Right forelimb (tissue), 1 donor: ENCODE measurements at regions not wholly inside any gene's neighbourhood (a gene's known extent, or its start where the extent isn't known, plus 50 kb on each side); places are given as distances from the start of the nearest gene placed in this dataset.

Experiments
- DNase-seq: peaks from one replicate; pipeline ENCODE4 v3.0.0-alpha.2; 2018

GRCh38 chr2:215681799-215682596, 246.1 kb upstream of the FN1 start:
- no peak for DNase-seq

GRCh38 chr2:215680605-215681598, 245.0 kb upstream of the FN1 start:
- no peak for DNase-seq

GRCh38 chr2:215678094-215678493, 242.2 kb upstream of the FN1 start:
- no peak for DNase-seq

- no peak for DNase-seq
Observed at GRCh38 chr2:215677481-215677880, 241.6 kb upstream of the FN1 start.

DNA sequence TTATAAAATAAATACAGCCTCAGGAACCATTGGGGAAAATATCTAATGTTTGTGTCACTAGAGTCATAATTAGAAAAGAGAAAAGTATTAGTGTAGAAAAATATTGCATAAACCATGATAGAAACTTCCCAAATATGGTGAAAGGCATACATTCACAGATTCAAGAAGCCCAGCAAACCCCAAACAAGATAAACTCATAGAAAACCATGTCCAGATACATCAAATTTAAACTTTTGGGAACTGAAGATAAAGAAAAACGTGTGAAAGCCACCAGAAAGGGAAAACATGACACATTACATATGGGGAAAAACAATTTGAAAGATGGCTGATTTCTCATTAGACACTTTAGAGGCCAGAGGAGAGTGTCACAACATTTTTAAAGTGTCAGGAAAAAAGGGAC, 236.5 kb upstream of the FN1 start:
- no peak for DNase-seq

DNA sequence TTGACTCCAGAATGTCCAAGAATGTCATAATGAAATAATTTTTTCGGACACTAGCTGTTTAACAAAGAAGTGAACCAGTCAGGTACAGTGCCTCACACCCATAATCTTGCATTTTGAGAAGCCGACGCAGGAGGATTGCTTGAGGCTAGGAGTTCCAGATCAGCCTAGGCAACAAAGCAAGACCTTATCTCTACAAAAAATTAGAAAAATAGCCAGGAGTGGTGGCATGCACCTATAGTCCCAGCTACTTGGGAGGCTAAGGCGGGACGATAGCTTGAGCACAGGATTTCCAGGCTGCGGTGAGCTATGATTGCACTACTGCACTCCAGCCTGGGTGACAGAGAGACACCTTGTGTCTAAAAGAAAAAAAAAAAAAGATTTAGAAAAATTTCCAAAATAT, 235.8 kb upstream of the FN1 start:
- DNase-seq, result no peak

DNA sequence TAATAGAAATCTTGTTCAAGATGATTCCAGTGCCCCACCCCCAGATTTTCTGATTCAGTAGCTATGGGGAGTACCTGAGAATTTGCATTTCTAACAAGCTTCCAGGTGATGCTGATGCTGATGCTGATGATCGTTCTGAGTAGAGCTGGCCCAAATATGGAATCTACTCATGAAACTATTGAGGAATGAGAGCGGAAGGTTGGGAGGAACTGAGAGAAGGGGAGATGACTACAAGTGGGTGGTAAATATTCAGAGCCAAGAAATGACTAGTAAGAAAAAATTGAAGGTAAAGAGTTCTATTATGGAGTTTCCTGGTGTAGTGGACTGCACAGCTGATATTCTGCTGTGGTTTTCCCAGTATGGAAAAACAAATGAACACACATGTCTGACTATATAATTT, 235.4 kb upstream of the FN1 start:
- DNase-seq, result no peak

DNA sequence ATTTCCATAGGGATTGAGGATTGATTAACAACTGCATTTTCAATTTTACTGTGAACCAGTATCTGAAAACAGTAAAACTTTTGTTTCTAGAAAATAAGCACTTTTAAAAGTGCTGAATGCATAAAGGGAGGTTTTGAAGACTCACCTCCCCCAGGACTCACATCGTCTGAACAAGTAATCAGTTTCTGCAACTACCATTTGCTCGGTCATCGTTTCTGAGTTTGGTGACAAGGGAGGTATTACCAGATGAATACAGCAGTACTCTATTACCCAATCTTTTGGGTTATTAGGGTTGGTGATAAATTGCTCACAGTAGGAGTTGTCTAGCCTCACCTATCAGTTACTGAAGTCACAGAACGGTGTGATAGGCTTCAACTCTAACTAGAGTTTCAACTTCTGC, 234.5 kb upstream of the FN1 start:
- no peak for DNase-seq

GRCh38 chr2:215668378-215668775, 232.5 kb upstream of the FN1 start:
- DNase-seq, result no peak

GRCh38 chr2:215667585-215668377, 231.9 kb upstream of the FN1 start:
- no peak for DNase-seq

DNA sequence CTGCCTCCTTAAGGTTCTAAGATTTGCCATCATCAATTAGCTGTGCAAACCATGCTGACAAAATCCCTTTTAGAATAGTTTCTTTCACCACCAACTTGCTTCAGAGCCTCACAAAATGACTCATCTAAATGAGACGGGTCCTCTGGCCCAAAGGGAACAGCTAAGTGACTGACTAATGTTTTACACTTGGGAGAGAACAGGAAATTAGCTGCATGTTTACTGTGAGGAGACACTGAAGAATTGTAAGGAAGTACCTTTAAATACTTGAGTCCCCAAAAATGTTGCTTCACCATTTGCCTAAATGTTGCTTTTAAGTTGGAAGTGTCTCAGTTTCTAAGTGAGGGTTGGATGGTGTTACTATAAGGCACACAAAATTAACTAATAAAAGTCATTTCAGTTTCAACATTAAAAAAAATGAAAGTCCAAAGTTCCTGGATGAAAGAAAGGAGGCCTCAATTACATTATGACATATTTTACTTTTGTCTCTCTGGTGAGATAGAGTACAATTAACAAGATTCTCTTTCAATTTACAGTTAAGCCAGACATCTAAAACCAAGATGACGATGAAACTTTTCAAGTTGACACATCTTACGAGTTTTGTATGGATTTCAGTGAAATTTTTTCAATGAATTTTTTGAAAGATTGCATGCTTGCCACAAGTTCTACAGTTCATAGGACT, 229.1 kb upstream of the FN1 start:
- DNase-seq, result no peak

DNA sequence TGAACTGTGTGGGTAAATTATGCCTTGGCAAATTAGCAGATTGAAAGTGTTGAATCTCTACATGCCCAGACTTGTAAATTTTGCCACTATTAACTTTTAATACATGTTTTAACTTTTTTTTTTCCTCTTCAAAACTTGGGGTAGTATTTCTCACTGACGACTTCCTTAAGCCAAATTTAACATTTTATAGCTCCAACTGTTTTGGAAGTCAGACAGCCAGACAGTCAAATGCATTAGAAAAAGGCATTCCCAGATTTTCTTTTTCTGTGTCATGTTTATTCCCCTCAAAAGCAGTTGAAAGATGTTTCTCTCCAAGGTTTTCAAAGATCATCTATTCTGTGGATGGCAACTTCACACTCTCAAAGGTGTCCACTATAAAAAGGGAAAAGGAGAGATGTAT, 226.8 kb upstream of the FN1 start:
- no peak for DNase-seq

DNA sequence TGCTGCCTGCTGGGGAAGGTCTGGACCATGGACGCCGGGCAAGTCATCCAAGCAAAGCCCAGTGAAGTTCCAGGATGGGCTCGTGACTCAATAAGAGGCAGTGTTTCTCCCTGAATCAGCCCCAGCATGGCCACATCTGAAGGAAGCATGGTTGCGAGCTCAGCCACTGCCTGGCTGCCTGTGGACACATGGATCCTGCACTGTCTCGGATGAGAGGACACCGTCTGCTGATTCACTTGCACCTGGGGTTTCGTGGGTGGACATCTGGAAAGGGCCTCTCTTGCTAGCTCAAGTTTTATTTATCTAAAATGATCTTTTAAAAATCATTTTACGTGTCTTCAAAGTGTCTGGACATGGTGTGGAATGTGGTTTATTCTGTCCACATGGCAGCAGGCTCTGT, 224.8 kb upstream of the FN1 start:
- DNase-seq, result no peak

DNA sequence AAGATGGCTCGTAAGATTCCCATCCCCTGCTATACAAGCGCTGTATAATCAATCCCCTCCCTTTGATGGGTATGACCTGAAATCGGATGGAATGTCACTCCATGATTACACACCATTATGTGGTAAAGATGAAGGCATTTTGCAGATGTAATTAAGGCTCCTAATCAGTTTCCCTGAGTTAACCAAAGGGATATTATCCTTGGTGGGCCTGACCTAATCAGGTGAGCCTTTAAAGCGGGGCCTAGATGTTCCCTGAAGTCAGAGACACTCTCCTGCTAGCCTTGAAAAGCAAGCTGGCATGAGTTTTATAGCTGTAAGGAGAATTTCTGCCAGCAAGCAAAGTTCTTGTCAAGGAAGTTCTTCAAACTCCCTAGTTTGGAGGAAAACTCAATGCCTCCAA, 223.8 kb upstream of the FN1 start:
- no peak for DNase-seq

DNA sequence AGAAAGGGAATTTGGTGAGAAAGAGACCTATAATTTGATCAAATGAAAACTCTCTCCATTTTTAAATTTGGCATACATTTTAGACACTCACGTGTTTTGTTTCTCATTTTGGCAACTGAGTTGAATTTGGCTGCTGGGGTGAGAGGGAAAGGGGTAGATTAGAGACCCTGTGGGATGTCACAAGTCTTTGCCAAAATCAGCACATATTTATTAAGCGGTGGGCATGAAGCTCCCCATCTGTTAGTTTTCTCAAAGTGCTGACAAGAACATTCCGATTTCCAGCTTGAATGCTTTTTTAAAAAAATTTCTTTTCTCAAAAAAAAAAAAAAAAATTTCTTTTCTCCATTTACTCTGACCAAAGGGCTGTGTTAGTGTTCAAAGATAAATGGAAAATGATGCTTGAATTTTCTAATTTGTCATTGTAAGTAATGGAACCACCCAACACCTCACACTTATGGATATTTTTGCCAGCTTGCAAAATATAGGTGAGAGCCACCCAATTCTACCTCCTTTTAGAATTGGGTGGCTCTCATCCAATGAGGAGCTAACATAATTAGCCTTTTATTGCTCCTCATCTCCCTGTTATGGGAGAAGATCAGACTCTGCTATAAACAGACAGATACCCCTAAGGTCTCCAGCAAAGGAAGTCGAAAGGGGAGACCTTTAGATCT, 222.9 kb upstream of the FN1 start:
- DNase-seq, result no peak

- no peak for DNase-seq
Observed at GRCh38 chr2:215657844-215658243, 222.0 kb upstream of the FN1 start.

DNA sequence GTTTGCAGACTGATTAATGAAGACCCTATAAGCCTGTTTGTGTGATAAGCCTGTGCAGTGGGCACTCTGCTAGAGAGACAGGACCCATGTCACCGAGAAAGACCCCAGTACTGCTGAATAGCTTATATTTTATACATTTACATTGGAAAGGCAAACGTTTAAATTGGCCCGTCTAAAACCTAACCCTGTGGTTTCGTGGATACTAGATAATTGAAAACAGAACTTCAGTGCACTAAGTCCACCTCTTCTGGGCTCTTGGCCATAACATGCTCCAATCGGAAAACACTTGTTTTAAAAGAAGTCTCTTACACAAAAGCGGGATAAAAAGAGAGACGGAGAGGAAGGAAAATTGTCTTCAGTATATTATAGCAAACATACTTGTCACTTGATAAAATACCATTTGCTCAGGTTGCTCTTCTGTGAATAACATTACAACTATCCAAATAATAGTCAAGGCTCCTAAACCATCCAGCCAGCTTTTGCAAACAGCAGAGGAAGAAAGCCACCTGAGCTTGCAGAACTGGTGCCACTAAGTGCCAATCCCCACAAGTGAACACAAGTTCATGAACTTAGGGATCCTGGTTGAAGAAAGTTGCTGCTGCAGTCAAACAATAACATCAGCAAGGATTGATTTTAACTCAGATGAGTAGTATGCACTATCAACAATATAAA, 218.4 kb upstream of the FN1 start:
- DNase-seq, result peak; percentile 52

- DNase-seq, result no peak
Observed at GRCh38 chr2:215653344-215654030, 217.6 kb upstream of the FN1 start.

DNA sequence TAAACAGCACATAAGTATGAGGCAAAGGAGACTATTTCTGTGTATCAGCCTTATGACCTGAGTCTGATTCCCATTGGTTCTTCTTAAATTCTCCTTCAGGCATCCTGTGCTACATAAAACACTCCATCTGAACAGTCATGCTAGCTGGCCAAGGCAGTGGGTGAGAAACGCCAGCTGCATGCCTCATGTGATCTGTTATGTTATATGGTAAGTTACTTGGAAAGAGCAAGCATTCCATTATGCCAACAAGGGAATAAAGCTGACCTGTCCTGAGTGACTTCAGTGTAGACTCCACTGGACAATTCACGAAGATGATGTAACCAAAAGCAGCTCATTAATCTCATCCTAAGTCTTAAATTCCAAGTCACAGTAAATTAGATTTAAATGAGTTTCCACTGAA, 216.5 kb upstream of the FN1 start:
- no peak for DNase-seq

- DNase-seq, result no peak
Observed at GRCh38 chr2:215651412-215651811, 215.5 kb upstream of the FN1 start.
